Natural killer cell treated with Interleukin-12 subunit alpha and Interleukin-12 subunit beta and Interleukin-15 and Interleukin-18, amount 100 ng/mL, for 72 hours (primary cell): ENCODE measurements at regions not wholly inside any gene's neighbourhood (a gene's known extent, or its start where the extent isn't known, plus 50 kb on each side); places are given as distances from the start of the nearest gene placed in this dataset.
"Not testable (repeated sequence)": the region's sequence is repeated elsewhere in the genome, so short reads cannot be mapped to it uniquely, and the experiment has no call there.

Experiments used
- ATAC-seq, 2 donors: fragments of 150-1000 bp; cut with Tn5 transposase in 1 of 2; sonication (Bioruptor Pico), chemical (Tn5 transposase) in 1 of 2; 2 replicates each; pipeline ENCODE4 v1.10.0; 2021
- DNase-seq: peaks from one replicate; pipeline ENCODE4 v3.0.0; 2022; ENCODE audit warnings: low spot score
- H3K27ac Mint-ChIP-seq, 2 donors: 1 replicate in 1 of 2; 2 replicates in 1 of 2; pipeline ENCODE4 v1.8.0; 2022; ENCODE audit warnings: mixed read lengths in 2 of 2, mild to moderate bottlenecking in 1 of 2, moderate library complexity in 1 of 2
- H3K27me3 Mint-ChIP-seq, 2 donors: 1 replicate in 1 of 2; 2 replicates in 1 of 2; pipeline ENCODE4 v1.8.0; 2022; ENCODE audit warnings: mixed read lengths in 2 of 2
- H3K36me3 Mint-ChIP-seq: one replicate; pipeline ENCODE4 v1.8.0; 2022; ENCODE audit warnings: mixed read lengths
- H3K4me1 Mint-ChIP-seq, 2 donors: 1 replicate in 1 of 2; 2 replicates in 1 of 2; pipeline ENCODE4 v1.8.0; 2022; ENCODE audit warnings: low read depth in 2 of 2, mixed read lengths in 2 of 2, mild to moderate bottlenecking in 1 of 2
- H3K4me3 Mint-ChIP-seq: one replicate; pipeline ENCODE4 v1.8.0; 2022; ENCODE audit warnings: mixed read lengths
- H3K9me3 Mint-ChIP-seq: 2 replicates; pipeline ENCODE4 v1.8.0; 2022; ENCODE audit warnings: mixed read lengths

GRCh38 chr6:135555550-135555949 is 58.0 kb upstream of the AHI1 start:
- DNase-seq = no peak
- Mint-ChIP-seq H3K9me3 (peaks cover 3% of the 10 kb centered on the region), H3K4me1 (peaks cover 0 to 4% of the 10 kb centered on the region in 2 donors), H3K36me3 (no peaks in the 10 kb centered on the region), H3K4me3 (no peak overlapping the region), H3K27me3 (peaks cover 3 to 26% of the 10 kb centered on the region in 2 donors), H3K27ac (no peak overlapping the region)
- ATAC-seq = no peak

GRCh38 chr6:135557582-135557981 is 60.0 kb upstream of the AHI1 start:
- Mint-ChIP-seq H3K9me3 (peaks cover 3% of the 10 kb centered on the region), H3K27ac (no peak overlapping the region), H3K4me3 (no peak overlapping the region), H3K27me3 (peaks cover 3 to 19% of the 10 kb centered on the region in 2 donors), H3K4me1 (peaks cover 5 to 16% of the 10 kb centered on the region in 2 donors), H3K36me3 (no peaks in the 10 kb centered on the region)
- DNase-seq (no peak), ATAC-seq (no peak)

DNA sequence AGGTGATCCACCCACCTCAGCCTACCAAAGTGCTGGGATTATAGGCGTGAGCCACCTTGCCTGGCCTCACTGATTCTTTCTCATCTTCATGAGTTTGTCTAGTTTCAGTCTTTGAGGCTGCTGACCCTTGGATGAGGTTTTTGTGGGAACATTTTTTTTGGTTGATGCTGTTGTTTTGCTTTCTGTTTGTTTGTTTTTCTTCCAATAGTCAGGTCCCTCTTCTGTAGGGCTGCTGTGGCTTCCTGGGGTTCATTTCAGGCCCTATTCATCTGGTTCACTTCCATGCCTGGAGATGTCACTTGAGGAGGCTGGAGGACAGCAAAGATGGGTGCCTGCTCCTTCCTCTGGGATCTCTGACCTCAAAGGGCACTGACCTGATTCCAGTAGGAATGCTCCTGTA is 68.1 kb upstream of the AHI1 start:
- peaks cover 33 to 41% of the 10 kb centered on the region in 2 donors for H3K4me1 Mint-ChIP-seq
- H3K27ac Mint-ChIP-seq, H3K4me3 Mint-ChIP-seq, H3K36me3 Mint-ChIP-seq, ATAC-seq, DNase-seq, H3K27me3 Mint-ChIP-seq, H3K9me3 Mint-ChIP-seq: not testable (repeated sequence)

GRCh38 chr6:135566311-135567068 is 69.0 kb upstream of the AHI1 start:
- peaks cover 28 to 34% of the 10 kb centered on the region in 2 donors for H3K4me1 Mint-ChIP-seq
- ATAC-seq = no peak

GRCh38 chr6:135567375-135568083 is 70.0 kb upstream of the AHI1 start:
- H3K27ac Mint-ChIP-seq = peak overlapping the region; percentile 44 to 62
- H3K36me3 Mint-ChIP-seq = no peaks in the 10 kb centered on the region
- H3K27me3 Mint-ChIP-seq = no peaks in the 10 kb centered on the region
- peaks cover 3% of the 10 kb centered on the region for H3K9me3 Mint-ChIP-seq
- H3K4me1 Mint-ChIP-seq = peaks cover 28% of the 10 kb centered on the region in 2 donors
- H3K4me3 Mint-ChIP-seq = peak overlapping the region; percentile 54
- ATAC-seq = no peak
- DNase-seq = no peak

More at GRCh38 chr6:135566311-135567068, 69.0 kb upstream of the AHI1 start:
- no peaks in the 10 kb centered on the region for H3K27me3 Mint-ChIP-seq
- H3K36me3 Mint-ChIP-seq = no peaks in the 10 kb centered on the region
- no peak overlapping the region for H3K4me3 Mint-ChIP-seq
- no peak overlapping the region for H3K27ac Mint-ChIP-seq
- H3K9me3 Mint-ChIP-seq = peaks cover 3% of the 10 kb centered on the region
- DNase-seq = no peak

GRCh38 chr6:135568379-135568778 is 70.8 kb upstream of the AHI1 start:
- Mint-ChIP-seq H3K27ac (peak overlapping the region; percentile 44 to 62), H3K36me3 (no peaks in the 10 kb centered on the region), H3K27me3 (no peaks in the 10 kb centered on the region), H3K4me1 (peaks cover 28% of the 10 kb centered on the region in 2 donors), H3K4me3 (peak overlapping the region; percentile 54), H3K9me3 (no peaks in the 10 kb centered on the region)
- ATAC-seq = peak; percentile 71 to 80
- no peak for DNase-seq

GRCh38 chr6:135572051-135572450 is 74.5 kb upstream of the AHI1 start:
- Mint-ChIP-seq H3K36me3 (no peaks in the 10 kb centered on the region), H3K27ac (no peak overlapping the region), H3K27me3 (no peaks in the 10 kb centered on the region), H3K4me3 (no peak overlapping the region), H3K9me3 (no peaks in the 10 kb centered on the region), H3K4me1 (peaks cover 22 to 24% of the 10 kb centered on the region in 2 donors)
- no peak for DNase-seq
- no peak for ATAC-seq

DNA sequence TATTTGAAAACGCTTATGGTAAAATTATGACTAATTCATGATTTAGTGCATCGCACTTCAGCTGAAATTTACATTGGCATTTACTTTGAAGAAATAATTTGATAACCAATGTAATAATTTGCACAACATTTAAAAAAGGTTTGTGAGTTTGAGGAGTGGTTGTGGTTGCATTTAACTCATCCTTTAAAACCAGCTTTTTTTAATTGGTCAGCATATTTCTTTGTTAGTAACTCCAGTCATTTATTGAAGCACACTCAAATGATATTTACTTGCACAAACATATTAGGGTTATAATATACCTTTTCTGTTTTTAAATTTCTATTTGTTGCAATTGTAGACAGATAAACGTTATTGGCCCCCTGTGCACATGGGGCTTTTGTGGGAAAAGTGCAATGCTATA is 78.1 kb upstream of the AHI1 start:
- Mint-ChIP-seq H3K9me3 (no peaks in the 10 kb centered on the region), H3K4me1 (peaks cover 0 to 8% of the 10 kb centered on the region in 2 donors), H3K27ac (no peak overlapping the region), H3K27me3 (no peaks in the 10 kb centered on the region), H3K4me3 (no peak overlapping the region), H3K36me3 (no peaks in the 10 kb centered on the region)
- ATAC-seq (no peak), DNase-seq (no peak)

- ATAC-seq (no peak), DNase-seq (no peak)
- peaks cover 0 to 8% of the 10 kb centered on the region in 2 donors for H3K4me1 Mint-ChIP-seq
- no peaks in the 10 kb centered on the region for H3K9me3 Mint-ChIP-seq
- no peaks in the 10 kb centered on the region for H3K27me3 Mint-ChIP-seq
- H3K27ac Mint-ChIP-seq = no peak overlapping the region
- H3K36me3 Mint-ChIP-seq = no peaks in the 10 kb centered on the region
- H3K4me3 Mint-ChIP-seq = no peak overlapping the region
Measured at GRCh38 chr6:135576055-135576454, 78.5 kb upstream of the AHI1 start.

- H3K36me3 Mint-ChIP-seq = no peaks in the 10 kb centered on the region
- peak overlapping the region in 1 of 2 donors; percentile 41 for H3K27ac Mint-ChIP-seq
Measured at GRCh38 chr6:135577059-135577538, 79.6 kb upstream of the AHI1 start.

GRCh38 chr6:135578976-135579375 is 81.4 kb upstream of the AHI1 start:
- H3K27ac Mint-ChIP-seq = no peak overlapping the region
- no peaks in the 10 kb centered on the region for H3K9me3 Mint-ChIP-seq
- no peaks in the 10 kb centered on the region for H3K36me3 Mint-ChIP-seq
- peaks cover 8 to 17% of the 10 kb centered on the region in 2 donors for H3K4me1 Mint-ChIP-seq
- H3K27me3 Mint-ChIP-seq = no peaks in the 10 kb centered on the region
- DNase-seq = no peak
- no peak overlapping the region for H3K4me3 Mint-ChIP-seq
- no peak for ATAC-seq

More at GRCh38 chr6:135577059-135577538, 79.6 kb upstream of the AHI1 start:
- H3K9me3 Mint-ChIP-seq = no peaks in the 10 kb centered on the region
- no peak overlapping the region for H3K4me3 Mint-ChIP-seq
- H3K27me3 Mint-ChIP-seq = no peaks in the 10 kb centered on the region
- H3K4me1 Mint-ChIP-seq = peaks cover 0 to 8% of the 10 kb centered on the region in 2 donors
- DNase-seq (no peak), ATAC-seq (no peak)

DNA sequence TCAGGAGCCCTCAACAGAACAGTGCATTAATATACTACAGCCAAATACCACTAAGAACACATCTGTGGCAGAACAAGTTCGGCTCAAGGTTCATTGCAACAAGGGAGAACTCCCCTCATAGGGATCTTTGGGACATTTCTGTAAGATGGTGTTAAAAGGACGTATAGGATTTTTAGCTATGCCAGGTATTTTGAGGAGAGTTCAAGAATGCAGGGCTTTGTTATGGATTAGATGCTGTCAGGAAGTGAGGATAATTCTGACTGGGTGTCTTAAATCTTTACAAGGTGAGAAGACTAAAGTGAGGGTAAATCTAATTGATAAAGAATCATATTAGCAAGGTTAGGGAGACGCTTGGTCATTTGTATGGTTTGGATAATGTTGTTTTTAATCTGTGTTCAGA is 83.7 kb upstream of the AHI1 start:
- H3K36me3 Mint-ChIP-seq = no peaks in the 10 kb centered on the region
- peaks cover 12 to 18% of the 10 kb centered on the region in 2 donors for H3K4me1 Mint-ChIP-seq
- DNase-seq (no peak), ATAC-seq (no peak)
- H3K9me3 Mint-ChIP-seq = no peaks in the 10 kb centered on the region
- no peaks in the 10 kb centered on the region for H3K27me3 Mint-ChIP-seq
- no peak overlapping the region for H3K4me3 Mint-ChIP-seq
- H3K27ac Mint-ChIP-seq = no peak overlapping the region

GRCh38 chr6:135583256-135583761 is 85.8 kb upstream of the AHI1 start:
- H3K9me3 Mint-ChIP-seq = no peaks in the 10 kb centered on the region
- peaks cover 25 to 27% of the 10 kb centered on the region in 2 donors for H3K4me1 Mint-ChIP-seq
- no peaks in the 10 kb centered on the region for H3K27me3 Mint-ChIP-seq
- no peak for DNase-seq
- ATAC-seq = peak in 1 of 2 donors; percentile 32
- H3K36me3 Mint-ChIP-seq = no peaks in the 10 kb centered on the region
- no peak overlapping the region for H3K4me3 Mint-ChIP-seq
- peak overlapping the region in 1 of 2 donors; percentile 10 for H3K27ac Mint-ChIP-seq

- Mint-ChIP-seq H3K36me3 (peaks cover 6% of the 10 kb centered on the region), H3K27ac (peak overlapping the region; percentile 5 to 51), H3K4me3 (peak overlapping the region; percentile 51), H3K4me1 (peaks cover 25 to 27% of the 10 kb centered on the region in 2 donors), H3K9me3 (no peaks in the 10 kb centered on the region), H3K27me3 (no peaks in the 10 kb centered on the region)
- DNase-seq (no peak), ATAC-seq (no peak)
Measured at GRCh38 chr6:135586388-135586787, 88.8 kb upstream of the AHI1 start.
